ENCODE measurements at regions not wholly inside any gene's neighbourhood (a gene's known extent, or its start where the extent isn't known, plus 50 kb on each side); places are given as distances from the start of the nearest gene placed in this dataset.

GRCh38 chr13:109874484-109875454 is 88.4 kb upstream of the IRS2 start:
- ChIA-PET POLR2A (no interaction called here), CTCF (no interaction called here)
- no peak for DNase-seq (ENCODE audit: extremely low spot score)
- no peak for TF ChIP-seq CTCF (IDR thresholded peaks at IDR 0.05; ENCODE audit: control extremely low read depth, extremely low read depth, low read depth, missing control alignments)

- ChIA-PET POLR2A (no interaction called here), CTCF (no interaction called here)
- TF ChIP-seq CTCF (IDR thresholded peaks at IDR 0.05; ENCODE audit: control extremely low read depth, extremely low read depth, low read depth, missing control alignments): no peak
- DNase-seq (ENCODE audit: extremely low spot score): no peak
Measured at GRCh38 chr13:109873351-109874123, 87.2 kb upstream of the IRS2 start.

GRCh38 chr13:109872864-109873263 is 86.5 kb upstream of the IRS2 start:
- CTCF ChIA-PET: no interaction called here

GRCh38 chr13:109870696-109871370 is 84.5 kb upstream of the IRS2 start:
- ChIA-PET CTCF (no interaction called here), POLR2A (interaction anchor here (0.5 to 0.6 kb wide), 2 partner anchors 9 to 136 kb away, joined by 4 to 7 read pairs; no protein-coding TSS in a partner anchor)
- no peak for DNase-seq (ENCODE audit: extremely low spot score)
- no peak for TF ChIP-seq CTCF (IDR thresholded peaks at IDR 0.05; ENCODE audit: control extremely low read depth, extremely low read depth, low read depth, missing control alignments)

More at GRCh38 chr13:109872864-109873263, 86.5 kb upstream of the IRS2 start:
- DNase-seq (ENCODE audit: extremely low spot score): no peak
- no peak for TF ChIP-seq CTCF (IDR thresholded peaks at IDR 0.05; ENCODE audit: control extremely low read depth, extremely low read depth, low read depth, missing control alignments)
- POLR2A ChIA-PET: no interaction called here

GRCh38 chr13:109870274-109870673 is 83.9 kb upstream of the IRS2 start:
- ChIA-PET CTCF (no interaction called here), POLR2A (interaction anchor here (0.5 to 0.6 kb wide), 2 partner anchors 9 to 135 kb away, joined by 4 to 7 read pairs; no protein-coding TSS in a partner anchor)
- TF ChIP-seq CTCF (IDR thresholded peaks at IDR 0.05; ENCODE audit: control extremely low read depth, extremely low read depth, low read depth, missing control alignments): no peak
- no peak for DNase-seq (ENCODE audit: extremely low spot score)

Data from GM10248 (cell line).